CD4-positive, alpha-beta T cell (primary cell): ENCODE measurements at regions not wholly inside any gene's neighbourhood (a gene's known extent, or its start where the extent isn't known, plus 50 kb on each side); places are given as distances from the start of the nearest gene placed in this dataset.

Experiments used
- ATAC-seq: fragments of 200-7000 bp; cut with Tn5 transposase; one replicate; pipeline ENCODE4 v1.10.0; 2022; ENCODE audit warnings: mild to moderate bottlenecking; ENCODE audit not compliant: poor library complexity
- CTCF ChIA-PET: fragments of 350-600 bp; sonication (Branson Sonifier 250); formaldehyde crosslinking; loops from one replicate; lab custom pipeline; 2021; ENCODE audit warnings: antibody characterized with exemption, inconsistent platforms; lab: Charles Lee
- POLR2A ChIA-PET: fragments of 350-600 bp; sonication (Branson Sonifier 250); formaldehyde crosslinking; loops from one replicate; lab custom pipeline; 2021; ENCODE audit warnings: antibody characterized with exemption, inconsistent platforms; lab: Charles Lee
- DNase-seq, 14 experiments: peaks; one replicate each; pipeline ENCODE4 v3.0.0-alpha.2; 2013 to 2020; ENCODE audit warnings: mixed read lengths in 2 of 14
- H3K27ac ChIP-seq, 2 donors: one replicate each; pipeline versions ENCODE4 v1.5.1 to v1.7.0; 2013; ENCODE audit warnings: low read length in 2 of 2, low read depth in 1 of 2, mild to moderate bottlenecking in 1 of 2
- H3K27me3 ChIP-seq, 2 experiments: 1 replicate in 1 of 2; 2 replicates in 1 of 2; pipeline versions ENCODE4 v1.6.1 to v1.7.0; 2013; ENCODE audit warnings: low read length in 2 of 2, control low read depth in 1 of 2, mild to moderate bottlenecking in 1 of 2, moderate library complexity in 1 of 2; ENCODE audit not compliant: insufficient read depth in 2 of 2, control insufficient read depth in 1 of 2
- H3K36me3 ChIP-seq: one replicate; pipeline ENCODE4 v1.6.1; 2013; ENCODE audit warnings: low read length, control low read depth; ENCODE audit not compliant: insufficient read depth
- H3K4me1 ChIP-seq: one replicate; pipeline ENCODE4 v1.6.1; 2013; ENCODE audit warnings: low read length, control low read depth; ENCODE audit not compliant: insufficient read depth
- H3K4me3 ChIP-seq: one replicate; pipeline ENCODE4 v1.5.1; 2013; ENCODE audit warnings: mild to moderate bottlenecking, low read length, moderate library complexity
- H3K9me3 ChIP-seq, 2 experiments: 1 replicate in 1 of 2; 2 replicates in 1 of 2; pipeline versions ENCODE4 v1.6.1 to v1.7.0; 2013; ENCODE audit warnings: low read length in 2 of 2, mild to moderate bottlenecking in 2 of 2, control low read depth in 1 of 2, moderate library complexity in 1 of 2; ENCODE audit not compliant: control insufficient read depth in 1 of 2, insufficient read depth in 1 of 2
- H3K27ac Mint-ChIP-seq: one replicate; pipeline ENCODE4 v1.8.0; 2020; ENCODE audit warnings: mixed read lengths
- H3K27me3 Mint-ChIP-seq: one replicate; pipeline ENCODE4 v1.8.0; 2021; ENCODE audit warnings: mixed read lengths
- H3K36me3 Mint-ChIP-seq: one replicate; pipeline ENCODE4 v1.8.0; 2021; ENCODE audit warnings: low read depth, mixed read lengths
- H3K4me1 Mint-ChIP-seq: one replicate; pipeline ENCODE4 v1.8.0; 2021; ENCODE audit warnings: low read depth, mixed read lengths
- H3K4me3 Mint-ChIP-seq: one replicate; pipeline ENCODE4 v1.8.0; 2020; ENCODE audit warnings: mild to moderate bottlenecking, mixed read lengths
- H3K9me3 Mint-ChIP-seq: one replicate; pipeline ENCODE4 v1.8.0; 2020; ENCODE audit warnings: mixed read lengths
- CTCF ChIP-seq: fragments of 200-600 bp; IDR thresholded peaks from one replicate; pipeline ENCODE4 v1.8.0; 2022; ENCODE audit warnings: antibody characterized with exemption, mild to moderate bottlenecking
- intact Hi-C, 2 experiments: fragments of 100-400 bp; cut with DNase I in 1 of 2; cut with micrococcal nuclease in 1 of 2; formaldehyde crosslinking; loops; one replicate each; pipeline versions ENCODE4 v1.15.1 to v1.9.0; 2023 to 2025; cut with DNase I, micrococcal nuclease

GRCh38 chr3:106840319-106840718 lies 536.9 kb upstream of the CCDC54 start:
- CTCF ChIA-PET = no interaction called here
- POLR2A ChIA-PET = no interaction called here
- intact Hi-C loops = no loop called here
- Mint-ChIP-seq H3K36me3 (no peaks in the 10 kb centered on the region), H3K4me3 (no peak overlapping the region), H3K27ac (no peak overlapping the region), H3K4me1 (no peaks in the 10 kb centered on the region), H3K9me3 (no peaks in the 10 kb centered on the region), H3K27me3 (no peaks in the 10 kb centered on the region)
- no peak for DNase-seq
- no peak for TF ChIP-seq CTCF
- Histone ChIP-seq H3K4me1 (no peaks in the 10 kb centered on the region), H3K36me3 (no peaks in the 10 kb centered on the region), H3K4me3 (no peak overlapping the region), H3K9me3 (peaks cover 0 to 4% of the 10 kb centered on the region in 2 experiments), H3K27ac (no peak overlapping the region), H3K27me3 (no peaks in the 10 kb centered on the region)
- ATAC-seq = no peak

- no peaks in the 10 kb centered on the region for H3K27me3 Mint-ChIP-seq
- intact Hi-C loops = no loop called here
These were observed 535.1 kb upstream of the CCDC54 start for GRCh38 chr3:106842151-106842550.

GRCh38 chr3:106844638-106845037 lies 532.6 kb upstream of the CCDC54 start:
- Mint-ChIP-seq H3K4me1 (no peaks in the 10 kb centered on the region), H3K9me3 (no peaks in the 10 kb centered on the region), H3K4me3 (no peak overlapping the region), H3K27ac (no peak overlapping the region), H3K27me3 (no peaks in the 10 kb centered on the region), H3K36me3 (no peaks in the 10 kb centered on the region)
- ChIA-PET CTCF (no interaction called here), POLR2A (no interaction called here)
- Histone ChIP-seq H3K36me3 (no peaks in the 10 kb centered on the region), H3K27ac (no peak overlapping the region), H3K4me3 (no peak overlapping the region), H3K9me3 (no peaks in the 10 kb centered on the region), H3K4me1 (no peaks in the 10 kb centered on the region), H3K27me3 (no peaks in the 10 kb centered on the region)
- intact Hi-C loops = no loop called here
- no peak for ATAC-seq
- no peak for TF ChIP-seq CTCF
- no peak for DNase-seq

More at GRCh38 chr3:106842151-106842550, 535.1 kb upstream of the CCDC54 start:
- ChIA-PET CTCF (no interaction called here), POLR2A (no interaction called here)
- H3K27me3 ChIP-seq = no peaks in the 10 kb centered on the region
- H3K4me3 ChIP-seq = no peak overlapping the region
- Mint-ChIP-seq H3K27ac (no peak overlapping the region), H3K9me3 (no peaks in the 10 kb centered on the region), H3K4me1 (no peaks in the 10 kb centered on the region), H3K36me3 (no peaks in the 10 kb centered on the region), H3K4me3 (no peak overlapping the region)
- DNase-seq = no peak
- ATAC-seq = no peak
- H3K36me3 ChIP-seq = no peaks in the 10 kb centered on the region
- peaks cover 0 to 4% of the 10 kb centered on the region in 2 experiments for H3K9me3 ChIP-seq
- TF ChIP-seq CTCF = no peak
- no peak overlapping the region for H3K27ac ChIP-seq
- no peaks in the 10 kb centered on the region for H3K4me1 ChIP-seq
